Vagina (tissue), 2 donors: ENCODE measurements at regions not wholly inside any gene's neighbourhood (a gene's known extent, or its start where the extent isn't known, plus 50 kb on each side); places are given as distances from the start of the nearest gene placed in this dataset.
"Not testable (repeated sequence)": the region's sequence is repeated elsewhere in the genome, so short reads cannot be mapped to it uniquely, and the experiment has no call there.

Experiments used
- DNase-seq, 2 donors: peaks; one replicate each; pipeline ENCODE4 v3.0.0-alpha.2; 2017; ENCODE audit errors: extremely low spot score in 2 of 2
- H3K27ac ChIP-seq: fragments of 200-600 bp; sonication (generic); one replicate; pipeline ENCODE4 v1.5.1; 2019
- H3K27me3 ChIP-seq: fragments of 200-600 bp; sonication (generic); one replicate; pipeline ENCODE4 v1.5.1; 2019
- H3K36me3 ChIP-seq, 2 donors: fragments of 200-600 bp; sonication (generic); one replicate each; pipeline ENCODE4 v1.5.1; 2017 to 2019
- H3K4me1 ChIP-seq: fragments of 200-600 bp; sonication (generic); one replicate; pipeline ENCODE4 v1.5.1; 2019
- H3K4me3 ChIP-seq, 2 donors: fragments of 200-600 bp; sonication (generic); 1 replicate in 1 of 2; 2 replicates in 1 of 2; pipeline ENCODE4 v1.5.1; 2016 to 2019
- H3K9me3 ChIP-seq: fragments of 200-600 bp; sonication (generic); one replicate; pipeline ENCODE4 v1.5.1; 2019
- POLR2A ChIP-seq, 2 donors: fragments of 450-650 bp; IDR thresholded peaks; one replicate each; pipeline ENCODE4 v1.6.1; 2017; ENCODE audit warnings: antibody characterized with exemption in 2 of 2, mild to moderate bottlenecking in 2 of 2, moderate library complexity in 2 of 2
- POLR2AphosphoS5 ChIP-seq, 2 donors: sonication (generic); formaldehyde crosslinking; IDR thresholded peaks; one replicate each; pipeline ENCODE4 v1.9.0; 2017; ENCODE audit warnings: antibody characterized with exemption in 2 of 2, mild to moderate bottlenecking in 2 of 2, low read depth in 1 of 2; ENCODE audit not compliant: insufficient read depth in 1 of 2
- intact Hi-C: fragments of 100-400 bp; cut with DNase I; formaldehyde crosslinking; loops from one replicate; pipeline ENCODE4 v1.15.1; 2023
- TF ChIP-seq, protein P1 (sequence below), 3 experiments: fragments of 450-650 bp in 2 of 3; fragments of 200-600 bp in 1 of 3; sonication (generic) in 1 of 3; IDR thresholded peaks; one replicate each; pipeline ENCODE4 v1.5.1; 2017 to 2019; ENCODE audit warnings: antibody characterized with exemption in 3 of 3, mild to moderate bottlenecking in 2 of 3, moderate library complexity in 2 of 3

DNA sequence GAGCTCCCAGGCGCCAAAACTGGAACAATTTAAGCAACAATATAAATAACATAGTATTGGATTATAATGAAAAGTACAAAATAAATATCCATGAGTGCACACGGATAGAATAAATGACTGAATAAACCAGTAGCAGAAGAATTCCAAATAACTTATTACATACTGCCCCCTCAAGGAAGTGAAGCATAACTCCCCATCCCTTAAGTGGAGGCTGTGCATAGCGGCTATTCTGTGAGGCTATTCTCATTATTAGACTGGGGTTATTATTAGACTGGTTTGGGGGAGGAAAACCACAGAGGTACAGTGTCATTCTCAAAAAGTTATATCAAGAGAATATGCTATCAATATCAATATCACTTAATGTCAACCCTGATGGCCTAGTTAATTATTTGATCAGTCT lies 94.4 kb upstream of the SIRPA start:
- H3K27me3 ChIP-seq = no peaks in the 10 kb centered on the region
- intact Hi-C loops = loop anchor here (5.0 kb wide), 1 partner anchor 87 kb away; no protein-coding TSS in a partner anchor
- H3K9me3 ChIP-seq = no peaks in the 10 kb centered on the region
- no peaks in the 10 kb centered on the region for H3K36me3 ChIP-seq
- peaks cover 39% of the 10 kb centered on the region for H3K4me1 ChIP-seq
- TF ChIP-seq, protein P1, sequence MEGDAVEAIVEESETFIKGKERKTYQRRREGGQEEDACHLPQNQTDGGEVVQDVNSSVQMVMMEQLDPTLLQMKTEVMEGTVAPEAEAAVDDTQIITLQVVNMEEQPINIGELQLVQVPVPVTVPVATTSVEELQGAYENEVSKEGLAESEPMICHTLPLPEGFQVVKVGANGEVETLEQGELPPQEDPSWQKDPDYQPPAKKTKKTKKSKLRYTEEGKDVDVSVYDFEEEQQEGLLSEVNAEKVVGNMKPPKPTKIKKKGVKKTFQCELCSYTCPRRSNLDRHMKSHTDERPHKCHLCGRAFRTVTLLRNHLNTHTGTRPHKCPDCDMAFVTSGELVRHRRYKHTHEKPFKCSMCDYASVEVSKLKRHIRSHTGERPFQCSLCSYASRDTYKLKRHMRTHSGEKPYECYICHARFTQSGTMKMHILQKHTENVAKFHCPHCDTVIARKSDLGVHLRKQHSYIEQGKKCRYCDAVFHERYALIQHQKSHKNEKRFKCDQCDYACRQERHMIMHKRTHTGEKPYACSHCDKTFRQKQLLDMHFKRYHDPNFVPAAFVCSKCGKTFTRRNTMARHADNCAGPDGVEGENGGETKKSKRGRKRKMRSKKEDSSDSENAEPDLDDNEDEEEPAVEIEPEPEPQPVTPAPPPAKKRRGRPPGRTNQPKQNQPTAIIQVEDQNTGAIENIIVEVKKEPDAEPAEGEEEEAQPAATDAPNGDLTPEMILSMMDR (IDR thresholded peaks at IDR 0.05) = no peak
- TF ChIP-seq POLR2A (IDR thresholded peaks at IDR 0.05) (no peak), POLR2AphosphoS5 (IDR thresholded peaks at IDR 0.05; ENCODE audit: insufficient read depth in 1 of 2, low read depth in 1 of 2) (no peak)
- H3K27ac ChIP-seq = no peak overlapping the region
- H3K4me3 ChIP-seq = no peak overlapping the region
- no peak for DNase-seq

DNA sequence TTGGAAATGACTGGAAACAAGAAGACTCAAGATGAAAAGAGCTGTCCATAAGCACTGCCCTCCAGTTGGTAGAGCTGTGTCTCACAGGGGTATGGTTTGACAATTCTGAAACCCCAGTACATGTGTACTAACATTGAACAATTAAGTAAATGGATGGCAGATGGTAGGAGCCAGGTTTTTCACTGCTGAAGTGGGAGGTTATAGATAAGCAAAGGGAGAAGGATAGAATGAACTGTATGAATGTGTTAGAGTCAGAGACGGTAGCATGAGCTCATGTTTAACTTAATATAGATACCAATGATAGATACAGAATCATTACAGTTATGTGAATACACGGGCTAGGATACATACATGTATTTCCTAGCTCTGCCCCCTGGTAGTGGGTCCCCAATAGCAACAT lies 95.0 kb upstream of the SIRPA start:
- Histone ChIP-seq H3K36me3 (no peaks in the 10 kb centered on the region), H3K27me3 (no peaks in the 10 kb centered on the region), H3K27ac (no peak overlapping the region), H3K4me1 (peaks cover 34% of the 10 kb centered on the region), H3K9me3 (no peaks in the 10 kb centered on the region), H3K4me3 (no peak overlapping the region)
- TF ChIP-seq POLR2A (IDR thresholded peaks at IDR 0.05) = no peak
- intact Hi-C loops = loop anchor here (5.0 kb wide), 1 partner anchor 87 kb away; no protein-coding TSS in a partner anchor
- DNase-seq = no peak

GRCh38 chr20:1799746-1800145 lies 95.5 kb upstream of the SIRPA start:
- H3K27ac ChIP-seq, H3K4me3 ChIP-seq, DNase-seq, H3K9me3 ChIP-seq, H3K27me3 ChIP-seq, H3K36me3 ChIP-seq: not testable (repeated sequence)
- intact Hi-C loops = loop anchor here (5.0 kb wide), 1 partner anchor 88 kb away; no protein-coding TSS in a partner anchor
- H3K4me1 ChIP-seq = peaks cover 30% of the 10 kb centered on the region

- no peaks in the 10 kb centered on the region for H3K36me3 ChIP-seq
- H3K4me3 ChIP-seq = no peak overlapping the region
- TF ChIP-seq POLR2A (IDR thresholded peaks at IDR 0.05) (no peak), POLR2AphosphoS5 (IDR thresholded peaks at IDR 0.05; ENCODE audit: insufficient read depth in 1 of 2, low read depth in 1 of 2) (no peak)
- TF ChIP-seq, protein P1 (IDR thresholded peaks at IDR 0.05) = no peak
- intact Hi-C loops = no loop called here
- H3K27me3 ChIP-seq = no peaks in the 10 kb centered on the region
- no peak for DNase-seq
- no peak overlapping the region for H3K27ac ChIP-seq
- no peaks in the 10 kb centered on the region for H3K9me3 ChIP-seq
- H3K4me1 ChIP-seq = peaks cover 24% of the 10 kb centered on the region
These were observed 96.2 kb upstream of the SIRPA start for GRCh38 chr20:1798982-1799381.

DNA sequence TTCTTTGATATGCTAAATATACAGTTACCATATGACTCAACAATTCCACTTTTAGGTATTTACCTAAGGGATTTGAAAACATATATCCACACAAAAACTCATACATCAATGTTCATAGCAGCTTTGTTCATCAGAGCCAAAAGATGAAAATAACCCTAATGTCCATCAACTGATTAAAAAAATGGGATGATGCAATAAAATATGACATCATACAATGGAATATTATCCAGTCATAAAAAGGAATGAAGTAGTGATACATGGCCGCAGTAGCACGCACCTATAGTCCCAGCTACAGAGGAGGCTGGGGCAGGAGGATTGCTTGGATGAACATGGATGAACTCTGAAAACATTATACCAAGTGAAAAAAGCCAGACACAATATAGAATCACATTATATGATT lies 101.4 kb upstream of the SIRPA start:
- TF ChIP-seq, protein P1 (IDR thresholded peaks at IDR 0.05) = no peak
- no peak for TF ChIP-seq POLR2AphosphoS5 (IDR thresholded peaks at IDR 0.05; ENCODE audit: insufficient read depth in 1 of 2, low read depth in 1 of 2)
- no peak for TF ChIP-seq POLR2A (IDR thresholded peaks at IDR 0.05)
- Histone ChIP-seq H3K27me3 (no peaks in the 10 kb centered on the region), H3K4me1 (no peaks in the 10 kb centered on the region), H3K27ac (no peak overlapping the region), H3K36me3 (no peaks in the 10 kb centered on the region), H3K9me3 (no peaks in the 10 kb centered on the region), H3K4me3 (no peak overlapping the region)
- no peak for DNase-seq
- intact Hi-C loops = no loop called here

GRCh38 chr20:1792274-1792673 lies 102.9 kb upstream of the SIRPA start:
- Histone ChIP-seq H3K27me3 (no peaks in the 10 kb centered on the region), H3K4me3 (no peak overlapping the region)
- intact Hi-C loops = no loop called here

More at GRCh38 chr20:1792274-1792673, 102.9 kb upstream of the SIRPA start:
- no peaks in the 10 kb centered on the region for H3K36me3 ChIP-seq
- H3K27ac ChIP-seq = no peak overlapping the region
- TF ChIP-seq, protein P1 (IDR thresholded peaks at IDR 0.05) = no peak
- TF ChIP-seq POLR2A (IDR thresholded peaks at IDR 0.05) = no peak
- TF ChIP-seq POLR2AphosphoS5 (IDR thresholded peaks at IDR 0.05; ENCODE audit: insufficient read depth in 1 of 2, low read depth in 1 of 2) = no peak
- H3K4me1 ChIP-seq = no peaks in the 10 kb centered on the region
- H3K9me3 ChIP-seq = no peaks in the 10 kb centered on the region
- no peak for DNase-seq
